Fibroblast of peridontal ligament (primary cell): ENCODE measurements at regions not wholly inside any gene's neighbourhood (a gene's known extent, or its start where the extent isn't known, plus 50 kb on each side); places are given as distances from the start of the nearest gene placed in this dataset.

ENCODE experiments used
- DNase-seq: peaks from one replicate; pipeline ENCODE4 v3.0.0-alpha.2; 2010; ENCODE audit errors: extremely low read depth

DNA sequence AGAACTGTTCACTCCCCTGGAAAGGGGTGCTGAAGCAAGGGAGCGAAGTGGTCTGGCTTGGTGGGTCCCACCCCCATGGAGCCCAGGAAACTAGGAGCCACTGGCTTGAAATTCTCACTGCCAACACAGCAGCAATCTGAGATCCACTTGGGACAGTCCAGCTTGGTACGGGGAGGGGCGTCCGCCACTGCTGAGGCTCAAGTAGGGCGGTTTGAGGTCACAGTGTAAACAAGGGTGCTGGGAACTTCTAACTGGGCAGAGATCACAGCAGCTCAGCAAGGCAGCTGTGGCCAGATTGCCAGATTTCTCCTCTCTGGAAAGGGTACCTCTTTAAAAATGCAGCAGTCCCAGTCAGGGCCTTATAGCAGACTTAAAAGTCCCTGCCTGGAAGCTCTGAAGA is 53.9 kb upstream of the GALNTL6 start:
- no peak for DNase-seq

DNA sequence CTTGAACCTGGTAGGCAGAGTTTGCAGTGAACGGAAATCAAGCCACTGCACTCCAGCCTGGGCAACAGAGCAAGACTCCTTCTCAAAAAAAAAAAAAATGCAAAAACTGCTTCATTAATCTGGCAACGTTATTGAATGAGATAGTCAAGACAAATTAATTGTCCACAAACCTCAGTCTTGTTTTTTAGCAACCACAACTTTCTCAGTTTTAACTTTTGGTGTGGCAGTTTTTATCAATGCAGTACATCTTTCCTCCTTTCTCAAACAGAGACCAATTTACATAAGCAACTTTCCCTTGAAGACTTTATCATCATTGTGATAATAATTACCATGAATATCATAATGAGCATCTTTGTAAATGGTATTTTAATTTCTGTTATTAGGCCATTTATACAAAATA is 61.7 kb upstream of the GALNTL6 start:
- DNase-seq: no peak

DNA sequence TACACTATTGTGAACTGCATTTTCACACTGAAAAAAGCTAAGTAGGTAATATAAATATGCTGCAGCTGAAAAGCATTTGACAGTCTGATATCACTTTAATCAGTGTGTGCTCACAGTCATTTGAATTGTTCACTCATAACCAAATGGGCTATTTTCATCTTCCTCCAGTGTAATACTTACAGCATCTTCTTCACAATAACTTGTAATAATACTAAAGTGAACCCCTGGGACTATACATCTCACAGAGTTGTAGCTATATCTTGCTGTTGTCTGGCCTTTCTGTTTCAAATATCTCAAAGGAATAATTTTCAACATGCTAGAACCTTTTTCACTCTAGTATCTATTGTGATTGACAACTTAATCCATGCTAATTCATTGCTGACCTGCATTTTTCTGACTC is 66.8 kb upstream of the GALNTL6 start:
- DNase-seq: no peak

DNA sequence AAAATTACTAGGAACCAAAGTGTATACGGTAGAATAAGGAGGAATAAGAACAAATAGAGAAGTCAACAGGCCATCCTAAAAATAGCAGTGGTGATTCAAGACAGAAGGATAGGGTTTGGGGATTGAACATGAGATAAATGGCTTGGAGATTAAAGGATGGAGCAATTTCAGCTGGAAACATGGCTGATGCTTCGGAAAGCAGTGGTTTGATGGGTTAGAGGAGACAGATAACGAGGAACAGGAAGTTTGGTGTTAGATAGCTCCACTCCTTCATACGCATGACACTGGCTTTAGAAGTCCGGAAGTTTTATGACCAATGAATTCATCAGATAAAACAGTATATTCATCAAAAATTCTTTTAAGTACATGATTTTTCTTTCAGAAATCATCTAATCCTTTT is 70.8 kb upstream of the GALNTL6 start:
- DNase-seq: no peak

DNA sequence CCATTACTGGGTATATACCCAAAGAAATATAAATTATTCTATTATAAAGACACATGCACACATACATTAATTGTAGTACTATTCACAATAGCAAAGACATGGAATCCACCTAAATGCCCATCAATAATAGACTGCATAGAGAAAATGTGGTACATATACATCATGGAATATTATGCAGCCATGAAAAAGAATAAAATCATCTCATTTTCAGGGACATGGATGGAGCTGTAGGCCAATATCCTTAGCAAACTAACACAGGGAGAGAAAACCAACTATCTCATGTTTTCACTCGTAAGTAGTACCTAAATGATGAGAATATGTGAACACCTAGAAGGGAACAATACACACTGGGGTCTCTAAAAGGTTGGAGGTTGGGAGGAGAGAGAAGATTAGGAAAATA is 86.0 kb upstream of the GALNTL6 start:
- no peak for DNase-seq

DNA sequence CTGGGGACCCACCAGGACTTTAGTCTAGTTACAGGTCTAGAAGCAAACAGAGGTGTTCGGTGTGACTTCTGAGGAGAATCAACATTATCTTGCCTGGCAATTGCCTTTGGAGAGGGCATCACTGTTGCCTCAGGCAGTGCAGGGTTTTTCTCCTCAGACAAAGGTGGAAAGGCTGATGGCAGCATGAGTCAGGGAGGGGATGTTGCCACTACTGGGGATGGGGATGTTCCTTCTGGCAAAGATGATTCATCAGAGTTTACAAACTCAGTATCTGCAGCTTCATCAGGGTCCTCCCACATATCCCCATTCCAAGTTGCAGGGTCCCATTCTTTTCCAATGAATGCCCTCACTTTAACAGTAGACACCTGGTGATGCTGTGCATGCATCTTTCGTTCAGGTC is 91.3 kb upstream of the GALNTL6 start:
- DNase-seq: no peak

DNA sequence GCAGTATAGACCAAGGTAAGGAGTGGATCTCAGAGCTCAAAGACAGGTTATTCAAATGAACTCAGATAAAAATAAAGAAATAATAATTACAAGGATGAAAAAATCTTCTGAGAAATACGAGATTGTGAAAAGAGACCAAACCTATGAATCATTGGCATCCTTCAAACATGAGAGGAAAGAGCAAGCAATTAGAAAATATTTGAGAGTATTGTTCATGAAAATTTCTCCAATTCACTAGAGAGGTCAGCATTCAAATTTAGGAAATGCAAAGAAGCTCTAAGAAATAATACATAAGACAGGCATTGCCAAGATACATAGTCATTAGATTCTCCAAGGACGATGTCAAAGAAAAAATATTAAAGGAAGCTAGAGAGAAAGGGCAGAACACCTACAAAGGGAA is 93.5 kb upstream of the GALNTL6 start:
- DNase-seq: peak; percentile 68

DNA sequence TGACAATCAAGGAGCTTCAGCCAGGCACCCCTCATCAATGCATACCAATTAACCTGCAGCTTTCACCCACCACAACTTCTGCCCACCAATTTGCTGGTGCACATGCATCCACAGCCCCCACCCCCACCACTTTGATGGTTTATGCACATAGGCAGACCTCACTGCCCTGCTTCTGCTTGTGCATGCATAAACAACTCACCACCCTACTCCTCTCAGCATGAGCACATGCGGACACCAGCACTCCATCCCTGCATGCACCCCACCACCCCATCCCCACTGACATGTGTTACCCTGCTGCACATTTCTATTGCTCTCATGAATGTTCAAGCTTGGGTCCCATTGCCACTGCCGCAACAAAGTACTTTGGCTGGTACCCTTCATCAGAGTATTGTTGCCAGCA is 94.5 kb upstream of the GALNTL6 start:
- DNase-seq: no peak

DNA sequence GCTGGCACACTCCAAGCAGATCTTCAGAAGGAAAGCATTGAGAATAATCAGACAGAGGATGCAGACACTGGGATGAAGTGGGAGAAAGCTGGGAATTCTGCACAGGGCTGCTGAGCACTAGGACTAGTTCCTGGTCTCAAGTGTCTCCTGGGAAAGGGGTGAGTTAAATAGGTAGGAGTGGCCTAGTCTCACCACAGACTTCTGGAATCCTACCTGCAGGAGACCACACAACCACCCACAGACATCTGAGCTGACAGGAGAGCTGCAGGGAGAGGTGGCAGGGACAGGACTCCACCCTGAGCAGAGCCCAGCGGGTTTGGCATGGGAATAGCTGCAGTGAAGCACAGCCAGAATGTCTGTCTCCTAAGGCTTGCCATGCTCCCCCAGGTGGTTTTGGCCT is 95.1 kb upstream of the GALNTL6 start:
- no peak for DNase-seq

DNA sequence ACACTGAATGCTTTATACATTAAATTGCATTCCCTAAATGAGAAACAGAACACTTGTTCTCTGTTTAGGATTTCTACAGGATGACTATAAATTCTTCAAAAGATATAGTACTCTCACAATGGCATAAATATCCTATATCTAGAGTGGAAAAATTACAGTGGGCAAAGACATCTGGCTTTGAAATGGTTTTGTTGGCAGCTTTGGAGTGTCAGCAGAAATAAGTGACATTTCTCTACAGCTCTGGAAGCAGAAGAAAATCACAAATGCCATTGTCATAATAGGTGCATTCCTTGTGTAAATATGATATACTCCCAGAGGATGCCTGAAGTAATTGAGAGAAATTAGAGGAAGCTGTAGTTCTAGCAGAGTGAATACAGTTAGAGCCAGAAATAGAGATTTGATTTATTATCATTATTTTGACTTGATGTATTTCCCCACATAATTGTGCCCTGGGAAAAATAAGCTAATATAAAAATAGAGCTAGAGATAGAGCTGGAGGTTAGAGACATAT is 95.9 kb upstream of the GALNTL6 start:
- no peak for DNase-seq

DNA sequence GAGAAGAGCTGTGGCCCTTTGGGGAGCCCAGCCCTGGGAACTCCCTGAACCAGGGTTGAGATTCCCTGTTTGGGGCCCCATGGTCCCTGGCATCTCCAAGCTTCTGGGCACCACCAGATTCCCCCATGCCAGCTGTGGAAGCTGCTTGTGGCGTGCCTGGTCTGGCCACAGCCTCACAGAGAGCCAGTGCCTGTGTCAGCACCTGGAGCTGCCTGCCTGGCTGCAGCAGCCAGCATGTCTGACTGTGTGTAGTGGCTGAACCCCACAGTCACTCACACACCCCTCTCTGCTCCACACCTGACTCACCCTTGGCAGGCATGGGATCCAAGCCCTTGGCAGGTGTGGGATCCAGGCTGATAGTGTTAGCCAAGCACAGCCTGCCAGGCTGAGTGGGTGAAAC is 97.2 kb upstream of the GALNTL6 start:
- DNase-seq: no peak

DNA sequence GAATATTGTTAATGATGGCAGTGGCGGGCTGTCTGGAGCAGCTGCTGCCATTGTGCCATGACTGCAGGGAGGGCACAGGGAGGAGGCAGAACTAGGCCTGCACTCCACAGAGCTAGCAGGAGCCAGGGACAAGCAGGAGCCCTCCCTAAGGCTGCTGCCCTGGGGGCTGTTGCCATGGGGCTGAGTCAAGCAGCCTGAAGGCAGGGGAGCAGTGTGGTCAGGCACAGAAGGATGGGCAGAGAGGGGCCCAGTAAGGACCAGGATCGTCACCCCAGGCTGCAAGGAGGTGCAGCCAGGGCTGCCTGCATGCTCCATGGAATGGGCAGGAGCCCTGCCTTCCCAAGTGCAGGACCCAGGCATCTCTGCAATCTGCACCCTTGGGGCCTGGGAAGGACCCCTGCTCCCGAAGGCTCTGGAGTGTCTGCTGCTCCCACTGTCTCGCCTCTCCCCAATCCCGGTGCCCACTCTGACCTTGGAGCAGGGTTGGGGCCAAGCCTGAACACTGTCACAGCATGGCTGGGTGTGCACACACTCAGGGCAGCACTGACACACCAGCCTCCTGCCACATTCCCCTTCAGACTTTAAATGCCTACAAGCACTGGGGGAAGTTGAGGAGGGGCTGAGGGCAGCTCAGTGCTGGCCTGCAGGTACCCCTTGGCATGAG is 98.3 kb upstream of the GALNTL6 start:
- DNase-seq: no peak

DNA sequence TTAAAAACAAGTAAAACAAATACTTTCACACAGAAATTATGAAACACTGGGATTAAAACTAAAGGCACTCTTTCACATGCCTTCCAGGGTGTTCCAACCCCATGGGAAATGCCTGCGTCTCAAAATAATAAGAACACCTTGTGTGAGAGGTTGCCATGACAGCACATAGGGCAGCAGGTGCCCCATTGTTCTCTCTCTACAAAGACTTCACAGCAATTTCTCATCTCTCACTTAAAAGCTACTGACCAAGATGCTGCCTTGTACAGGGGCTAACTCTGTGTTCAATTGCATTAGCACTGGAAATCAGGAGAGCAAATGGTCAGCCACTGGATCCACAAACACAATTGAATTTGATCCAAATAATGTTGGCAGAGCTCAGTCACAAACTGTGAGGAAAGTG is 102.5 kb upstream of the GALNTL6 start:
- DNase-seq: no peak

DNA sequence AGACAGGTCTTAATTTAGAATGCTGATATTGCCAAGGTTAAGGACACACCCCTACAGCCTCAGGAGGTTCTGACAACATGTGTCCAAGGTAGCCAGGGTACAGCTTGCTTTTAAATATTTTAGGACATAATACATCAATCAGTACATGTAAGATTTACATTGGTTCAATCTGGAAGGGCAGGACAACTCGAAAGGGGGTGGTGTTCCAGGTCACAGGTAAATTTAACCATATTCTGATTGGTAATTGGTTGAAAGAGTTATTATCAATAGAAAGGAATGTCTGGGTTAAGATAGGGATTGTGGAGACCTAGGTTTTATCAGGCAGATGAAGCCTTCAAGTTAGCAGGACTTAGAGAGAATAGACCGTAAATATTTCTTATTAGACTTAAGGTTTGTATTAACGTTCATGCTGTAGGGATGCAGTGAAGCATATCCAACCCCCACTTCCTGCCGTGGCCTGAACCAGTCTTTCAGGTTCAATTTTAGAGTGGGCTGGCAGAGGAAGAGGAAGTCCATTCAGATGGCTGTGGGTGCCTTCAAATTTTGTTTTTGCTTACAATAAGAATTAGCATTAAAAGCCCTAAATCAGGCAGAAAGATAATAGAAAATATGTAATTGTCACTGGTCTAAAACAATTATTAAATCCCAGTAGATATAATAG is 136.5 kb upstream of the GALNTL6 start:
- no peak for DNase-seq

DNA sequence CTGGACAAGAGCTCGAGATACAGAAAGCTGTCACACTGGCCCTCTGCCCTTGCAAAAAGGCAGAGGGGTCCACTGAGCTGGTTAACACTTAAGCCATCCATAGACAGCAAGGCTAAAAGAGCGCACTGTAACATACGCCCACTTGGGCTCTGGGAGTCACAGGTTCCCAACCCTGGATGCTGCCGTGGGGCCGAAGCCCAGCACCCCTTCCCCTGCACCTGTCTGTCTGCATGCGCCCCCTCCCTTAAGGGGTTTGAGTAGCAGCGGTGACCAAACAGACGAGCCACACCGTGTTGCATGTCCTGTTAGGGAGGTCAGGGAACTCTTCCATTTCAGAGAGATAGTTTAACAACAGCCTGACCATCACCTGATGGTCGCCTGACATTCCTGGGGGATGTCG is 138.4 kb upstream of the GALNTL6 start:
- DNase-seq: no peak

DNA sequence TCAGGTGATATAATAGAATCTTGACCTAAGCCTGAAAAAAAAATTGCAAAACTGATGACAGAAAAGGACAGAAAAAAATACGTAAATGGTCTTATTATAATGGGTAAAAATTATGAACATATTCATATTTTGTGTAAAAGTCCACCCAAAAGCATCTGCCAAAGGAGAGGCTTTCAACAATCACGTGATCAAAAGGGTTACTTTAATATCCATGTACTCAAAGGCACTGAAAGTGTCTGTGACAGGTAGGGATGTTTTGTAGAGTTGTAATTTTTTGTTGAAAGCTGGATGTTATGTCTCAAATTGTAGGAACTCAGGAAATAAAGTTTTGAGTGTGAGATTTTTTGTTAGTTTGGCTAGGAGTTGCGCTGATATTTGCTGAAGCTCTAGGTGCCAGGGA is 144.8 kb upstream of the GALNTL6 start:
- no peak for DNase-seq

DNA sequence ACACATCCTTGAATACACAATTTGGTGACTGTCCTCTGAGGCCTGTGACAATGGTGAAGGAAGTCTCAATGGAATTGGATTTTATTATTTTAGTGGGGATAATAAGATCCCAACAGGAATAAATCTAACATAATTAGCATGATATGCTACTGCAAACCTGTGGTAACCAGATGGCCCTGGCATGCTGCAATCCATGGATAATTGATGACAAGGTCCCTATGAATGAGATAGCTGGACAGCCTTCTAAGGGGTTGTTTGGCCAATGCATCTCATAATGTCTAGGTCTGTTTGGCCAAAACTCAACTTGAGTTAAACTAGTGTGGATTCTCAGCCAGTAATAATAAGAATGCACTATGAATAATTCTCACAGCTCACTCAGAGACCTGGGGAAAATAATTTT is 145.3 kb upstream of the GALNTL6 start:
- DNase-seq: no peak

DNA sequence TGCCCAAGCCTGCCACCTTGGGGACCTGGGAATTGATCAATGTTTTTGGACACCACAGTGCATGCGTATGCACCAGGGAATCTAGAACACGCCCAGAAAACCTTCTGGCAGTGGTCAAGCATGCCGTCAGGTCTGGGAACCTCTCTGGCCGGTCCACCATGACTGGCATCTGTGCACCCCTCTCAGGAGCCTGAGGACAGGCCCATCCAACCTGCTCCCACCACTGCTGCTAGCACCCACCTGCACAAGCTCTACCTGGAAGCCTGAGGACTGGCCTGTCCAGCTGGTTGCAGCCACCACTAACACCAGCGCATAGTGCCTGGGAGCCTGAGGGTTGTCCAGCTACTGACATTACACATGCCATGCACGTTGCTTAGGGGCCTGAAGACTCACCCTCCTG is 162.1 kb upstream of the GALNTL6 start:
- DNase-seq: no peak

DNA sequence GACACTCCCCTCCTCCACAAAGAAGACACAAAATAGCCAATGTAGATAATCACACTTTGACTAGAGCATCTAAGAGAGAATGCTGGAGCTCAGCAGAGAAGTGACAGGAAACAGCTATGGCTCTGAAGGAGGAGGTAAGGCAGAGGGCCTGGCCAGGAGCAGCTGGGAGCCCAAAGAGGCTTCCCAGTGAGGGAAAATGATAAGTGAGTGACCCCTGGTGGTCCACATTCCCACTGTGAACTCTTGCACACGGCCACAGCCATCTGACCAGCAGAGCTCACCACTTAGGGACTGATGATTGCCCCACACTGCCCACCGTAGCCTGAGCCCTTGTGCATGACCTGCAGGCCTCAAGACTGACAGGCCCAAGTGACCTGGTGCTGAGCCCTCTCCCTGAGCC is 162.7 kb upstream of the GALNTL6 start:
- DNase-seq: no peak

DNA sequence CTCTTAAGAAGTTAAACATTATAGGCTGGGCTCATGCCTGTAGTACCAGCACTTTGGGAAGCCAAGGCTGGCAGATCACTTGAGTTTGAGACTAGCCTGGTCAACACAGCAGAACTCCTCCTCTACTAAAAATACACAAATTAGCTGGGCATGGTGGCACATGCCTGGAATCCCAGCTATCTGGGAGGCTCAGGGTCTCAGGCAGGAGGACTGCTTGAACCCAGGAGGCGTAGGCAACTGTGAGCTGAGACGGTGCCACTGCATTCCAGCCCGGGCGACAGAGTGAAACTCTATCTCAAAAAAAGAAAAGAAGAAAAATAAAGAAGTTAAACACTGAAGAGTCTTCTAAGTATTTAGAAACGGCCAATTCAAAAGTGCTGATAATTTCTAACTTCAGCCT is 164.3 kb upstream of the GALNTL6 start:
- DNase-seq: no peak

DNA sequence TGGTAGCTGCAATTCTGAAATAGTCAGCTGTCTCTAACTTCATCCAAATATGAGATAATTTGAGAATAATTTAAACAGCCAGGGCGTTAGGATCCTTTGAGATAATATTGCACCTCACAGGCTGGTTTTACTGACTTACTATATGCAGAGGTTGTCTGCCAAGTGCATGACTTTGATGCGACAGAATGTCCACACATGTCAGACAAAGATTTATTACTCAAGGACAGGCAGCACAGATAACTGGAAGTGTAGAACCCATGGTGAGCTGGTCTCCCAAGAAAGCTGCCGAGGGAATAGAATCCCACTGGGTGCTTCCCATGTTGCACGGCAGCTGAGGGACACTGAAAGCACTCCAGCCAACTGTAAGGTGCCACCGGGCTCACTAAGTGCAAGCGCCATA is 166.2 kb upstream of the GALNTL6 start:
- no peak for DNase-seq

DNA sequence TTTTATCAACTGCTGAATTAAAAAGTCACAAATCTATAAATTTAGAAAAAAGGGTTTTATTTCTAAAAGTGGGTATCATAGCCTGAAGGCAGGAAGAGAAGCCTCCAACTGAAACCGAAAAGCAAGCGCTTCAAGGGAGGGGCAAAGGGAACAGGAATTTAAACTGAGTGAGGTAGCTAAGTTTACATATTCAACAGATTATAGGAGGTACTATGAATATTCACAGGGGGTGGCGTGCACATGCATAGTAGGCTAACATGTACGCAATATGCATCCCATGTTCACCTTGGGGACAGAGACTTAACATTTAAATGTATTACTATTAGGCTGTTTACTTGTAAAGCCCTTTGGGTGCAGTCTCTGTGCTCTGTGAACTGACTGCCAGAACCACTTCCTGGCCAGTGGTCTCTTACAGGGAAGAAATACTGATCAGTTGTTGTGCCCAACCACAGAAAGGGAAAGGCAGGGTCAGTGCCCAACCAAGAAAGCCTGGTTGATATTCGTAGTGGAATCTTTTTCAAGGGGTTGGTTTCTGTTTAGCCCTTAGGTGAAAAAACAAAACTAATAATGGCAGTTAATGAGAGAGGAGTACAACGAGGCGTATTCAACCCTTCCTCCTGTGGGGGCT is 168.7 kb upstream of the GALNTL6 start:
- no peak for DNase-seq

DNA sequence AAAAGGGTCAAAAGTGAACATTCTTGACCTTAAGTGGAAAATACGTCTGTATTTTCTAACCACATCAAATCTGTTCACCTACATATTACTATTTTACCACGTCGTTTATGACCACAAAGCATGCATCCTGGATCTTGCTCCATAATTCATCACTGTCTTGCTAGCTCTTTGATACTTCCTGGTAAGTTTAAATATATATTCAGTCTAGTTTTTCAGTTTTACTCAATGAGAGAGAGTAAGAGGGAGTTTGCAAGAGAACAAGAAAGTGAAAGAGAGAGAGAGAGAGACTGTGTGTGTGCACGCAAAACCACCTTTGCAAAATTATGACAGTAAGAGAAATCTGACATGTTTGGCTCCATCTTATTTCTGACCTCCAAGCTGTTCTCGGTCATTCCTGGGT is 173.7 kb upstream of the GALNTL6 start:
- no peak for DNase-seq
